ENCODE measurements at regions not wholly inside any gene's neighbourhood (a gene's known extent, or its start where the extent isn't known, plus 50 kb on each side); places are given as distances from the start of the nearest gene placed in this dataset.

DNA sequence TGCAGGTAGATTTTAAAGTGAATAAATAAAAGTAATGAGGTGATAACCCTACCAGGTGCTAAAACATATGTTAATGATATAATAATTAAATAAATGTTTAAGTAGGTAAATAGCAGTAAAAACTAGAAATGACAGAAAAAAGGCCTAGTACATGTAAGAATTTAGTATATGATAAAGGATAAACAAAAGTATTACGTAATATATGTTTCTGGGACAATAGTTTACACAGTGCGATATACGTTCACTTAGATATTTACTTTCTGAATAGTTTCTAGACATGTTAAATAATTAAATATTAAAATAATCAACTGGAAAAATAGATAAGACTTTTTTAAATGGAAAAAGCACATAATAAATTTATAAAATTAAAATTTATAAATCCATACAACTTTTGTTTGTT is 340.9 kb downstream of the LIG4 start:
- no peak for DNase-seq (ENCODE audit: extremely low read depth, insufficient read length)
- no peak overlapping the region for H3K4me3 ChIP-seq (replicated peaks; ENCODE audit: low read depth, low read length)
- no peak for TF ChIP-seq CTCF (IDR thresholded peaks at IDR 0.05; ENCODE audit: insufficient read depth, low read length, poor library complexity, severe bottlenecking)
- no peaks in the 10 kb centered on the region for H3K27me3 ChIP-seq (replicated peaks; ENCODE audit: control insufficient read depth, insufficient read depth, low read length)
- no peaks in the 10 kb centered on the region for H3K36me3 ChIP-seq (ENCODE audit: control insufficient read depth, insufficient read depth, low read length)

DNA sequence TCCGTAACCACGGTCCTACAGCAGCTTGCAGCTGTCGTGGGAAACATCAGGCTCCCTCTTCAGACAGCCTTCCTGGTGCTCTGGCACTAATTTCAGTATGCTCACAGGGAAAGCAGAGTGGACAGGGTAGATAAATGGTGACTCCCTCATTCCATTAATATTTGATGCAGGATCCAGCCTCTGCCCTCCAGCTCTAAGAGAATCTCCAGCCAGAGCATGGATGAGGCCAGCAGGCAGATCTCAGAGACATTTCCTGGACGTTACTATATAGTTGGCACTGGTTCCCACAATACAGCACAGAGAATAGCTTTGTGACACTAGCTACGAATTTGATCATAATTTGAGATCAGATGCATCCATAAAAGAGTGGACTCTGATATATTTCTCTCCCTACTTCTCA is 341.4 kb downstream of the LIG4 start:
- H3K36me3 ChIP-seq (ENCODE audit: control insufficient read depth, insufficient read depth, low read length), result no peaks in the 10 kb centered on the region
- no peak overlapping the region for H3K4me3 ChIP-seq (replicated peaks; ENCODE audit: low read depth, low read length)
- H3K27me3 ChIP-seq (replicated peaks; ENCODE audit: control insufficient read depth, insufficient read depth, low read length), result no peaks in the 10 kb centered on the region
- TF ChIP-seq CTCF (IDR thresholded peaks at IDR 0.05; ENCODE audit: insufficient read depth, low read length, poor library complexity, severe bottlenecking), result no peak
- no peak for DNase-seq (ENCODE audit: extremely low read depth, insufficient read length)

DNA sequence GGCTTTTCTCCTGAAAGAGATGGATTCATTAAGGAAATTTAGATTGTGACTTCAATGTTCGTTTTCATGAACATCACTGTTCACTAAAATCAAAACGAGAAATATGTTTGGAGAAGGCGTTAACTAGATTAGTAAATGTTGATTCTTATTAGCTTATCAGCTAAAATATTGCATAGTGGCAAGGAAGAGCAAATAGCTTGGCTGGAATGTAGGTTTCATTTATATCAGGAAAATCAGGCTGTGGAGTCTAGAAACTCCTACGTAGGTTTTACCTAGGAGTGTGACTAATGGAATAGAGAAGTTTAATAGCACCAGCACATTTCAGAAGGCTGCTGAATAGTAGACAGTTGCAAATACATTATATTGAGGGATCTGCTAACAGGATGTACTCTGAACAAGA is 344.9 kb downstream of the LIG4 start:
- no peaks in the 10 kb centered on the region for H3K27me3 ChIP-seq (replicated peaks; ENCODE audit: control insufficient read depth, insufficient read depth, low read length)
- no peak overlapping the region for H3K4me3 ChIP-seq (replicated peaks; ENCODE audit: low read depth, low read length)
- no peak for TF ChIP-seq CTCF (IDR thresholded peaks at IDR 0.05; ENCODE audit: insufficient read depth, low read length, poor library complexity, severe bottlenecking)
- no peak for DNase-seq (ENCODE audit: extremely low read depth, insufficient read length)
- H3K36me3 ChIP-seq (ENCODE audit: control insufficient read depth, insufficient read depth, low read length), result no peaks in the 10 kb centered on the region

DNA sequence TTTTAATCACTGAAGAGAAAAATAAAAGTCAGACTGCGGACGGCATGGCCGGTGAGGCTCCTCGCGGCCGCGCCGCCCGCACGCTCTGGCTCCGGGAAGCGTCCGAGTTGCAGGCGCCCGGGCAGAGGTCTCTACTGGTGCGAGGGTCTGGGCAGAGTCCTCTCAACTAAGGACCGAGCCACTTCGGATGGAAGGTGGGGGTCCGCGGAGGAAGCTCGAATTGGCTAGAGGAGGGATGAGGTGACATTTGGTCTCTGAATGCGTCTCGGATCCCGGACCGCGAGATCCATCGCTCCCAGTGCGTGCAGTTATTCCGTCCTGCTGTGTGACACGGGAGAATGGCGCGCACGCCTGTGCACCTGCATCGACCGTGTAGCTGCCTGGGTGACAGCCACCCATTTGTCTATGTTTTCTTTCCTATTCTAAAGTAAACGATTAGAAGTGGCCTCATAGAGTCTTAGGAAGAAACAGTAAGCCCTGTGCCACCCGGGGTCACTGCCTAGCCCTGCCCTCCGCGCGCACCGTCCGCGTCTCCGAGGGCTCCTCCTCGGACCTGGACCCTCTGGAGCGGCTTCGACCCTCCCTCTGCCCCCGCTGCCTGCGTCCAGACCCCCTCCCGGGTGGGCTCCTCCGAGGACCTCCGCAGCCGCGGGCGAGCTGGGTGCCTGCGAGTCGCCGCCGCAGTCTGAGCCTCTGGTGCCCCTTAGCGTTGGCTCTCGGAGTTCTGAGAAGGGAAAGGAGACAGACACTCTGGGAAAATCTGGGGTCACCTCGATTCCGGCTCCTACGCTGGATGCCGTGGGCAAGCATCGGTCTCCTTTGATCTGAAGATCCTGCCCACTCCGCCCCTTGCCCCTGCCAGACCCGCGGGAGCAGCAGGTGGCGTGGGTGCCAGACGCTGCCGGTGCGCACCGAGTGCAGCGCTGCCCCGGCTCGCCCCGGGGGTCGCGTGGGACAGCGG is 347.4 kb downstream of the LIG4 start:
- H3K36me3 ChIP-seq (ENCODE audit: control insufficient read depth, insufficient read depth, low read length), result no peaks in the 10 kb centered on the region
- H3K4me3 ChIP-seq (replicated peaks; ENCODE audit: low read depth, low read length), result no peak overlapping the region
- DNase-seq (ENCODE audit: extremely low read depth, insufficient read length), result no peak
- TF ChIP-seq CTCF (IDR thresholded peaks at IDR 0.05; ENCODE audit: insufficient read depth, low read length, poor library complexity, severe bottlenecking), result no peak
- no peaks in the 10 kb centered on the region for H3K27me3 ChIP-seq (replicated peaks; ENCODE audit: control insufficient read depth, insufficient read depth, low read length)

DNA sequence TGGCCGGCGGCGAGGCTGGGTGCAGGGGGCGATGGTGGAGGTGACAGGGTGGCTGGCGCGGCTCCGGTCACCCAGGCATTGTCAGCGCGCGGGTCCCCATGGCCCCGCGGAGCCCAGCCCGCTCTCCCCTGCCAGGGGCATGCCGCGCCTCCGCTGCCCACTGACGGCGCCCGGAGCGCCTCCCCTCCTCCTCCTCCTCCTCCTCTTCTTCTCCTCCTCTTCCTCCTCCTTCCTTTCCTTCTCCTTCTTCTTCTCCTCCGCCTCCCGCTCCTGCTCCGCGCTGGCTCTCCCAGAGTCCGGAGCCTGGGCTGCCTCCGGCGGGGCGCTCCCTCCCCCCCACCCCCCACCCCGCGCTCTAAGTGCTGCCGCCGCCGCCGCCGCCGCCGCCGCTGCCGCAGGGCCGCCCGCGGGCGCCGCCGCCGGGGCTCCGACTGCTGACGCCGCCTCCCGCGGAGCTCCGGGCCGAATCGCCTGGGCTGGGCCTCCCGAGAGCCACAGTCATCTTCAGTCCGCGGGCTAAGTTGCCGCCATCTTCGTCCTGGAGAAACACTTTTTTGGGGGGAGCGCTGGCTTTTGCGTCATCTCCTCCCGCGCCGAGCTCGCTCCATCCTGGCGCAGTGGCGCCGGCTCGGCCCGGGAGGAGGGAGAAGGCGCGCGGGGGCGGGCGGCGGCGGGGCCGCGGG is 348.3 kb downstream of the LIG4 start:
- DNase-seq (ENCODE audit: extremely low read depth, insufficient read length), result no peak
- H3K4me3 ChIP-seq (replicated peaks; ENCODE audit: low read depth, low read length), result no peak overlapping the region
- no peaks in the 10 kb centered on the region for H3K27me3 ChIP-seq (replicated peaks; ENCODE audit: control insufficient read depth, insufficient read depth, low read length)
- TF ChIP-seq CTCF (IDR thresholded peaks at IDR 0.05; ENCODE audit: insufficient read depth, low read length, poor library complexity, severe bottlenecking), result no peak
- no peaks in the 10 kb centered on the region for H3K36me3 ChIP-seq (ENCODE audit: control insufficient read depth, insufficient read depth, low read length)
